Endothelial cell of umbilical vein (primary cell): ENCODE measurements at regions not wholly inside any gene's neighbourhood (a gene's known extent, or its start where the extent isn't known, plus 50 kb on each side); places are given as distances from the start of the nearest gene placed in this dataset.

Experiments
- BruUV-seq: library from RNA; stranded (reverse); fragments of 400-500 nt; replicated peaks from 2 replicates; lab custom pipeline; 2021; lab: Mats Ljungman, UMichigan
- CTCF ChIA-PET: fragments of 300-600, 350-600 bp; sonication (Branson Sonifier 250); formaldehyde crosslinking; loops from one replicate; lab custom pipeline; 2021; ENCODE audit warnings: antibody characterized with exemption, inconsistent platforms; lab: Charles Lee
- POLR2A ChIA-PET: fragments of 300-600, 350-600 bp; sonication (Branson Sonifier 250); formaldehyde crosslinking; loops from one replicate; lab custom pipeline; 2021; ENCODE audit warnings: antibody characterized with exemption, inconsistent platforms; lab: Charles Lee
- DNase-seq: peaks from one replicate; pipeline ENCODE4 v3.0.0-alpha.2; 2011; ENCODE audit warnings: low read depth, low spot score
- FAIRE-seq: peaks from 2 replicates; lab custom pipeline; 2011; peaks lifted over from hg19 to GRCh38; lab: Jason Lieb, UNC
- H2AFZ ChIP-seq: 2 replicates; pipeline ENCODE4 v1.6.0; 2012; ENCODE audit warnings: low read depth, low read length, control low read depth, inconsistent platforms
- H3K27ac ChIP-seq: 2 replicates; pipeline ENCODE4 v1.5.1; 2011; ENCODE audit warnings: low read depth, mild to moderate bottlenecking, control low read depth, low read length, moderate library complexity; ENCODE audit not compliant: insufficient read depth
- H3K27me3 ChIP-seq, 2 experiments: 2 replicates each; pipeline versions ENCODE4 v1.6.0 to v1.6.1; 2011; ENCODE audit warnings: low read length in 2 of 2, mixed read lengths in 1 of 2; ENCODE audit not compliant: control insufficient read depth in 2 of 2, insufficient read depth in 2 of 2
- H3K36me3 ChIP-seq, 2 experiments: 2 replicates in 1 of 2; 3 replicates in 1 of 2; pipeline ENCODE4 v1.5.1; 2011; ENCODE audit warnings: low read length in 2 of 2, mild to moderate bottlenecking in 1 of 2, moderate library complexity in 1 of 2; ENCODE audit not compliant: control insufficient read depth in 2 of 2, insufficient read depth in 2 of 2; ENCODE audit errors: extremely low read depth in 1 of 2
- H3K4me1 ChIP-seq: 3 replicates; pipeline ENCODE4 v1.5.1; 2011; ENCODE audit warnings: mild to moderate bottlenecking, low read length; ENCODE audit not compliant: control insufficient read depth, insufficient read depth; ENCODE audit errors: extremely low read depth
- H3K4me2 ChIP-seq: 2 replicates; pipeline ENCODE4 v1.6.1; 2011; ENCODE audit warnings: low read length, control low read depth, mixed read lengths; ENCODE audit not compliant: insufficient read depth
- H3K4me3 ChIP-seq, 3 experiments: fragments of 200-600 bp in 1 of 3; sonication (generic), shearing (Covaris generic) in 1 of 3; replicated peaks in 1 of 3; 2 replicates each; pipeline ENCODE4 v1.5.1; 2011 to 2016; ENCODE audit warnings: control low read depth in 3 of 3, low read length in 3 of 3, mild to moderate bottlenecking in 2 of 3, inconsistent platforms in 1 of 3, low read depth in 1 of 3, moderate library complexity in 1 of 3; ENCODE audit not compliant: insufficient read depth in 1 of 3
- H3K79me2 ChIP-seq: 2 replicates; pipeline ENCODE4 v1.6.0; 2012; ENCODE audit warnings: low read length, inconsistent platforms; ENCODE audit not compliant: control insufficient read depth, insufficient read depth
- H3K9ac ChIP-seq: replicated peaks from 2 replicates; pipeline ENCODE3; 2011; ENCODE audit warnings: low read length, control low read depth; ENCODE audit not compliant: insufficient read depth; ENCODE audit errors: extremely low read depth
- H3K9me1 ChIP-seq: replicated peaks from 3 replicates; pipeline ENCODE4 v1.6.0; 2011; ENCODE audit warnings: mild to moderate bottlenecking, low read length; ENCODE audit not compliant: control insufficient read depth, insufficient read depth; ENCODE audit errors: extremely low read depth
- H3K9me3 ChIP-seq: replicated peaks from 2 replicates; pipeline ENCODE4 v1.5.1; 2012; ENCODE audit warnings: low read length, inconsistent platforms; ENCODE audit not compliant: control insufficient read depth, insufficient read depth
- H4K20me1 ChIP-seq: replicated peaks from 2 replicates; pipeline ENCODE3; 2011; ENCODE audit warnings: mild to moderate bottlenecking, low read length; ENCODE audit not compliant: control insufficient read depth, insufficient read depth; ENCODE audit errors: extremely low read depth
- EZH2 ChIP-seq: IDR thresholded peaks from 2 replicates; pipeline ENCODE4 v1.6.1; 2012; ENCODE audit warnings: borderline replicate concordance, low read depth, mild to moderate bottlenecking, moderate library complexity, low read length, inconsistent platforms; ENCODE audit not compliant: severe bottlenecking
- FOS ChIP-seq: IDR thresholded peaks from 2 replicates; pipeline ENCODE4 v1.6.1; 2011; ENCODE audit warnings: mild to moderate bottlenecking, low read length, moderate library complexity, borderline replicate concordance; ENCODE audit not compliant: insufficient read depth
- GATA2 ChIP-seq: IDR thresholded peaks from 2 replicates; pipeline ENCODE4 v1.7.0; 2011; ENCODE audit warnings: low read depth, mild to moderate bottlenecking, moderate library complexity, mixed read lengths, low read length; ENCODE audit not compliant: insufficient read length, insufficient read depth
- JUN ChIP-seq: IDR thresholded peaks from 2 replicates; pipeline ENCODE4 v1.6.1; 2011; ENCODE audit warnings: borderline replicate concordance, low read depth; ENCODE audit not compliant: insufficient read length, insufficient read depth
- MYC ChIP-seq: IDR thresholded peaks from one replicate; pipeline ENCODE4 v1.6.1; 2011; ENCODE audit warnings: mild to moderate bottlenecking, low read depth, low read length
- POLR2A ChIP-seq: IDR thresholded peaks from 2 replicates; pipeline ENCODE4 v1.6.1; 2012; ENCODE audit warnings: low read depth, mild to moderate bottlenecking, control low read depth, low read length
- POLR2AphosphoS5 ChIP-seq: IDR thresholded peaks from 2 replicates; pipeline ENCODE4 v1.6.1; 2012; ENCODE audit warnings: low read depth, mild to moderate bottlenecking, control low read depth, low read length, moderate library complexity; ENCODE audit not compliant: insufficient read depth
- dilution Hi-C: fragments of 300-500 bp; cut with MboI; formaldehyde crosslinking; loops from one replicate; pipeline ENCODE4 v1.15.0; 2019; ENCODE audit warnings: low sequenced_read_pairs; ENCODE audit not compliant: extremely low pct_ligation_motif_present
- intact Hi-C: fragments of 100-400 bp; cut with micrococcal nuclease; formaldehyde crosslinking; loops from one replicate; pipeline ENCODE4 v1.10.0; 2022
- TF ChIP-seq, protein P1 (sequence below): IDR thresholded peaks from 2 replicates; pipeline ENCODE4 v1.6.1; 2011; ENCODE audit not compliant: insufficient read depth, insufficient read length
- TF ChIP-seq, protein P2 (sequence below), 2 donors: IDR thresholded peaks; 1 replicate in 1 of 2; 2 replicates in 1 of 2; pipeline ENCODE4 v1.5.1; 2011; ENCODE audit warnings: low read length in 2 of 2, mild to moderate bottlenecking in 2 of 2, moderate library complexity in 2 of 2, control low read depth in 1 of 2, inconsistent platforms in 1 of 2, low read depth in 1 of 2; ENCODE audit not compliant: insufficient read depth in 1 of 2; ENCODE audit errors: extremely low read depth in 1 of 2

DNA sequence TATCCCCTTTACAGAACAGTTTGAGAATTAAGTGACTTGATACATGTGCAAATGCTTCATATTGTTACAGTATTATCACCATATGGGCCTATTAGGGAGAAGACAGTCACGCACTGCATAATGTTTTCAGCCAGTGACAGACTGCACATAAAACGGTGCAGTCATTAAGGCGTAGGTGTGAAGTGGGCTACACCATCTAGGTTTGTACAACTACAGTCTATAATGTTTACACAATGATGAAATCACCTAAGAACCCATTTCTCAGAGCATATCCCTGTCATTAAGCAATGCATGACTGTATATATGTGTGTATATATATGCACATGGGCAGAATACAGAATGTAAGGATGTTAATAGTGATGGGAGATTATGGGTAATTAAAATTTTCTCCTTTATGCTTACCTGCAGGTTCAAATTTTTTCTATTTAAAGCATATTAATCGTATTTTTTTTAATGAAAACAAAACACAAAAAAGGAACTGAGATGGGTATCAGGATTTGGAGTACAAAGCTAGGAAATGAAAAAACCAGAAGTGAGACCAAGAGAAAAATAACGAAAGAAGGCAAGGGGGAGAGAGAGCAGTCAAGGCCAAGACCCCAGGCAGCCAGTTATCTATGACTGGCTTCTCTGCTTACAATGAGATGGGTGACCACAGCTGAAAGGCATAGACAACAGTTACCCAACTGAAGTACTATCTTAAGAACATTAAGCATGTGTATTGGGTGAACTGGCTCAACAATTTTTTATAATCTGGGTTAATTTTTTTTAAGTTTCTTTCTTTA, 122.9 kb upstream of the DAB1 start:
- TF ChIP-seq GATA2 (no peak), FOS (no peak), POLR2AphosphoS5 (no peak), MYC (no peak), JUN (no peak), EZH2 (no peak), POLR2A (no peak)
- TF ChIP-seq, protein P1, sequence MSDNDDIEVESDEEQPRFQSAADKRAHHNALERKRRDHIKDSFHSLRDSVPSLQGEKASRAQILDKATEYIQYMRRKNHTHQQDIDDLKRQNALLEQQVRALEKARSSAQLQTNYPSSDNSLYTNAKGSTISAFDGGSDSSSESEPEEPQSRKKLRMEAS: no peak
- TF ChIP-seq, protein P2, sequence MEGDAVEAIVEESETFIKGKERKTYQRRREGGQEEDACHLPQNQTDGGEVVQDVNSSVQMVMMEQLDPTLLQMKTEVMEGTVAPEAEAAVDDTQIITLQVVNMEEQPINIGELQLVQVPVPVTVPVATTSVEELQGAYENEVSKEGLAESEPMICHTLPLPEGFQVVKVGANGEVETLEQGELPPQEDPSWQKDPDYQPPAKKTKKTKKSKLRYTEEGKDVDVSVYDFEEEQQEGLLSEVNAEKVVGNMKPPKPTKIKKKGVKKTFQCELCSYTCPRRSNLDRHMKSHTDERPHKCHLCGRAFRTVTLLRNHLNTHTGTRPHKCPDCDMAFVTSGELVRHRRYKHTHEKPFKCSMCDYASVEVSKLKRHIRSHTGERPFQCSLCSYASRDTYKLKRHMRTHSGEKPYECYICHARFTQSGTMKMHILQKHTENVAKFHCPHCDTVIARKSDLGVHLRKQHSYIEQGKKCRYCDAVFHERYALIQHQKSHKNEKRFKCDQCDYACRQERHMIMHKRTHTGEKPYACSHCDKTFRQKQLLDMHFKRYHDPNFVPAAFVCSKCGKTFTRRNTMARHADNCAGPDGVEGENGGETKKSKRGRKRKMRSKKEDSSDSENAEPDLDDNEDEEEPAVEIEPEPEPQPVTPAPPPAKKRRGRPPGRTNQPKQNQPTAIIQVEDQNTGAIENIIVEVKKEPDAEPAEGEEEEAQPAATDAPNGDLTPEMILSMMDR (IDR thresholded peaks at IDR 0.05; ENCODE audit: extremely low read depth in 1 of 2, insufficient read depth in 1 of 2, low read depth in 1 of 2, low read length in 2 of 2): no peak
- no peak for FAIRE-seq
- CTCF ChIA-PET: no interaction called here
- Histone ChIP-seq H3K36me3 (no peaks in the 10 kb centered on the region), H3K4me3 (no peak overlapping the region), H3K4me2 (no peak overlapping the region), H3K27ac (no peak overlapping the region), H2AFZ (no peak overlapping the region), H3K4me1 (no peaks in the 10 kb centered on the region), H3K79me2 (no peaks in the 10 kb centered on the region), H4K20me1 (no peaks in the 10 kb centered on the region), H3K9me1 (no peaks in the 10 kb centered on the region), H3K9me3 (no peaks in the 10 kb centered on the region), H3K9ac (no peak overlapping the region), H3K27me3 (no peaks in the 10 kb centered on the region)
- POLR2A ChIA-PET: no interaction called here
- dilution Hi-C loops (no loop called here), intact Hi-C loops (no loop called here)
- BruUV-seq: no TSS peak
- no peak for DNase-seq
